ENCODE measurements at regions not wholly inside any gene's neighbourhood (a gene's known extent, or its start where the extent isn't known, plus 50 kb on each side); places are given as distances from the start of the nearest gene placed in this dataset.
A peak's percentile ranks its signal among the peaks of the same experiment; 100 is the strongest.

DNA sequence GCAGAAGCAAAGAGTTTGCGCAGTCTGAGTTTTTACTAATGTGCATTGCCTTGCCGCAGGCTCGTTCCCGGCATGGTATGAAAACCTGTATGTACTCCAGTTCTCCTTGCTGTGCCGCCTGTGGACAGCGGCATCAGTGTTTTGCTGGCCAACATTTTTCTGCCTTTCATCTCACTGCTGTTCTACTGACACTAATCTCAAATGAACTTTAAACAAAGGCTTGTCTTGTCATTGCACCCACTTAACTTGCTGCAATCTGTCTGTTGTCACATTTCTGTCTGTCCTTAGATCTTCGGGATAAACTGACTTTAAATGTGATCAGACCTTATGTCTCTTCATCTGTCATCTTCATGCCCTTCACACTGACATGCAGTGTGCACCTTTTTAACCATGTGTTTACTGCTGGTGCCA lies 71.7 kb upstream of the ZNRF2 start:
- FAIRE-seq (peak; percentile 40), DNase-seq (ENCODE audit: insufficient read length, low spot score) (no peak)

DNA sequence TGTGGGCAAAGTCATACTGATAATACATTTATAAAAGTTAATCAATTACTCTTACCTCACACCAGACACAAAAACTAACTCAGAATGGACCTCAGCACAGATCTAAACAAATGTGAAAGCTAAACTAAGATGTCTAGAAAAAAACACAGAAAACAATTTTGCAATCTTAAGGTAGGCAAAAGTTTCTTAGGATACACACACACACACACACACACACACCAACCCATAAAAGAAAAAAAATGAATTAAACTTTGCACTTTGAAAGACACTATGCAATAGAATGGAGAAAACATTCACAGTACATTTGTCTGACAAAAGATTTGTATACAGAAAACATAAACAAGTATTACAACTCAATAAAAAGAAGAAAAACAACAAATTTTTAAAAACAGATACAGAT lies 70.8 kb upstream of the ZNRF2 start:
- DNase-seq (ENCODE audit: insufficient read length, low spot score) (no peak), FAIRE-seq (no peak)

- FAIRE-seq = no peak
- DNase-seq (ENCODE audit: insufficient read length, low spot score) = no peak
These were observed 69.7 kb upstream of the ZNRF2 start for GRCh38 chr7:30214651-30215137.

DNA sequence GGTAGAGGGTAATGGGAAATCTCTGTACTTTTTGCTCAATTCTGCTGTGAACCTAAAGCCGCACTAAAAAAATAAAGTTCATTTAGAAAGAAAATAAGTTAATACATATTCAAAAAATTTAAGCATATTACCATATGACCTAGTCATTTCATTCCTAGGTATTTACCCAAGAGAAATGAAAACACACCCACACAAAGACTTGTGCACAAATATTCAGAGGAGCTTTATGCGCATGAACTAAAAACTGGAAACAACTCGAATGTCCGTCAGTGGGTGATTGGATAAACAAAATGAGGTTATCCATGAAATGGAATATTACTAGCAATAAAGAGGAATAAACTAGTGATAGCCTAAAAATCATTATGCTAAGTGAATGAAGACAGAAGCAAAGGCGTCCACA lies 62.6 kb upstream of the ZNRF2 start:
- no peak for DNase-seq (ENCODE audit: insufficient read length, low spot score)
- FAIRE-seq = no peak

DNA sequence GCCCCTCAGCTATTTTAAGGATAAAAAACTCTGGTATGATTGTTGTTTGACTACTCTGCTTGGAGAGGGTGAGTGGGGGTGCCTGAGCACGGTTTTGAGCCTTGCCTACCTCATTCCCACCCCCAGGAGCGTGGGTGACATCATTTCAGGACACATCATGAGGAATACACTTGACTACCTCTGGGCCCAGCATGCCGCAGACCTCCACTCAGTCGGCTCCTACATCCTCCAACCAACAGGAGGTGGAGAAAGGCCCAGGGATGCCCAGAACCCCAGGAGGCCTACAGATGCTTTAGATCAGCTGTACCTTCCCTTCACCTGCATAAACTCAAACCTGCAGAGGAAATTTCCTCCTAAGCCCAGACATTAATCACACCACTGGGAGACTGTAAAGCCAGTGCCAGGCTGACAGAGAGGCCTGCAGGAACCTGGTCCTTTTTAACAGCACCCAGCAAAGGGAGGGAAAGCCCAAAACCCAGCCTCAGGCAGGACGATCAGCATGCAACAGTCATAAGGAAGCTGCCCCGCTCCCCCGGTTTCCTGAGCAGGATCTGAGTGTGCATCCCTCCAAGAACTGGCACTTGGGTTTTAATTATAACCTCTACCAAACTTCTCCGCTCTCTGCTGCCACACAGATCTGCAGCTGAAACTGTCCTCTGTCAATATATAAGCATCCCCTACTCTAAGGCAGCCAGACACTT lies 61.7 kb upstream of the ZNRF2 start:
- no peak for FAIRE-seq
- no peak for DNase-seq (ENCODE audit: insufficient read length, low spot score)

GRCh38 chr7:30223896-30224295 lies 60.5 kb upstream of the ZNRF2 start:
- DNase-seq (ENCODE audit: insufficient read length, low spot score) (no peak), FAIRE-seq (no peak)

DNA sequence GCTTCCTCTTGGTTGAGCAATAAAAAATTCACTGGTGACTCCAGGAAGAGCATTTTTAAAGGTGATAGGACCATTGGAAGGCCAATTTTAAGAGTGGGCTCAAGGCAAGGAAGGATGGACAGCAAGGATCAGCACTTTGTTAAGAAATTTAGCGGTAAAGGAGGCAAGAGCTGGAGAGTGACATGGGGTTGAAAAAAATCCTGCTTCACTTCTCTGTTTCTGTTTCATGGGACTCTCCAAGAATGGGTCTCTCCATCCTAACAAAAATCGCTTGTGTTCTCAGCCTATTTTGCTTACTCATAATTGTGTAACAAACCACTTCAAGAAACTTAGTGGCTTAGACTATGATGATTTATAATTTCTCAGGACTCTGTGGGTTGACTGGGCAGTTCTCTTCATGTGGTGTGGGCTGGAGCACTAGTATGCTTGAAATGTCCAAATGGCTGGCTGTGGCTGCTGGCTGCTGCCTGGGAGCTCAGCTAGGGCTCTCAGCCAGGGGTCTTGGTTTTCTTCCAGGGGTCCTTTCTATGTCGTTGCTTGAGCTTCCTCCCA lies 59.8 kb upstream of the ZNRF2 start:
- FAIRE-seq (no peak), DNase-seq (ENCODE audit: insufficient read length, low spot score) (no peak)

DNA sequence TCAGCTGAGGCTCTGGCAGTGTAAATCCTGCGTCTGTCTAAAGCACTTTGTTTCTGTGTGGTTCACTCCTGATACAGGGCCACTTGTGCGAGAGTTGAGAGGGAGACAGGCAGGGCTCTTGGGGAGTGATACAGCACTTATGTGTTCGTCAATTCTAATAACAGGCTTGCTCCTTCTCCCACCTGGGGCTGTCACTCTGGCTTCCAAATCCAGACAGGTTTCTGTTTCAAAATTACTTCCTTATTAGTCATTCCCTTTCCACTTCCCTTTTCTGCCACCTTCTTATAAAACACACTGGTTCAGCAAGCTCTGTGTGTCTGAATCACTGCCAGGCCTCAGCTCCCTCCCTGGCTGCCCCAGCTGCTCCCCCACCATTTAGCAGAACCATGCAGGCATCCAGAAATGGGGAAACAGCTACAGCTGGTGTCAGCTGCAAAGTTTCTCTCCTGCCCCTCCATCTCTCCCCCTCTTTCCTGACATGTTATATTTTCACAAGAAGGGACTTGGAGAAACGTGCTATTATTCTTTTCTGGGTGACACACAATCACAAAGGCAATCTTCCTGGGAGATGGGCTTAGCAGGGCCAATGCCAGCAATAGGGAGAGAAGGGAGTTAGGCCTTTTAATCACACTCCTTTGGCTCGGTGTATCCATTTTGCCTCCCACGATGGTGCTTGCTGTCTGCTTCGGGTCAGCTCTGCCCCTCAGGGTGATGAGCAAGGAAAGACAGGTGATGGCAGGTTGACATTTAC lies 58.4 kb upstream of the ZNRF2 start:
- no peak for FAIRE-seq
- no peak for DNase-seq (ENCODE audit: insufficient read length, low spot score)

DNA sequence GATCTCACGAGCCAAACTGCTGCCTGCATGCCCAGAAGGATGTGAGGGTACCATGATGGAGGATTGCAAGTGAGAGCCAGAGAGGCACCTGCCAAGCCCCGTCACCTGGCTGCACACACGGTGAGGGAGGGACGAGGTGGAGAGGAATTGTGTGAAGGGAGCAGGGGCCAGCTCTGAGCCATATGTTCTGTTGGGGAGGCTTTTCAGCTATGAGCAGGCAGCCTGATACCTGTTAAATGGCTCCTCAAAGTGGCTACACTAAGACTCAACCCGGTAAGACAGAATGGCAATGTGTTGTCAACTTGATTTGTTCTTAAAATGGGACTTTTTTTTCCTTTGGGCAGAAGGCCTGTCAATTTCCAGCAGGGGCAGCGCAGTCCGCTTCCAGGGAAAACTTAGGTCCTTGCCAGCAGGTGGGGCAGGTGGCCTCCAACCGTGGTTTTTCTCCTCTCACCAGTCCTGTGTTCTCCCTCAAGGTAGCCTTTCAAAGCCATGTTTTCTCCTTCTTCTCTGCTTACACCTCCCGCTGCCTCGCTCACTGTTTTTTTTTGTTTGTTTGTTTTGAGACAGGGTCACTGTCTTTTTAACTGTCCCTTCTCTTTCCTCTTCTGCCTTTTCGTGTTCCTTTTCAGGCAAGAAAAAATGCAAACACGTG lies 57.7 kb upstream of the ZNRF2 start:
- DNase-seq (ENCODE audit: insufficient read length, low spot score) (no peak), FAIRE-seq (no peak)

- DNase-seq (ENCODE audit: insufficient read length, low spot score) (no peak), FAIRE-seq (no peak)
These were observed 53.1 kb upstream of the ZNRF2 start for GRCh38 chr7:30231271-30231670.

DNA sequence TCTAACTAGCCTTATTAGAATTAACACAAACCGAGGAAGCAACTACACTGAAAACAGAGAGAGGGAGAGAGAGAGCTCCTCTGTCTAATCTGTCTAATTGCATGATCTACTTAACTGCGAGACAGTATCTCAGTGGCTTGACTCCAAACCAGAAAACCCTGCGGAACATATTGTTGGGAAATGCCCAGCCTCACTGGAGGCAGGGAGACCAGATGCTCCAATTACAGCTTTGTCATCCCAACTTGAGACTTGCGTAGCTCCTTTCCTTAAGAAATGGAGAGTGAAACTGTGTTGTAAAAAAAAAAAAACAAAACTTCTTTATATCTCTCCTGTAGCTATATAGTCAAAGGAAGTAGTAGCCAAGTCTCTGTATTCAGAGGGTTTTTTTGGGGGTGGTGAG lies 52.0 kb upstream of the ZNRF2 start:
- DNase-seq (ENCODE audit: insufficient read length, low spot score) = no peak
- no peak for FAIRE-seq

Data from HTR-8/SVneo (cell line).